HCT116 (cell line): ENCODE measurements at regions not wholly inside any gene's neighbourhood (a gene's known extent, or its start where the extent isn't known, plus 50 kb on each side); places are given as distances from the start of the nearest gene placed in this dataset.

Experiments
- ATAC-seq: fragments of 200-7000 bp; cut with Tn5 transposase; 2 replicates; pipeline ENCODE4 v1.9.1; 2020; ENCODE audit warnings: mild to moderate bottlenecking, moderate library complexity
- BruUV-seq: library from RNA; stranded (reverse); fragments of 400-500 nt; replicated peaks from 2 replicates; lab custom pipeline; 2021; lab: Mats Ljungman, UMichigan
- CTCF ChIA-PET: fragments of 300-600 bp; sonication (Branson Sonifier 250); formaldehyde crosslinking; loops from one replicate; lab custom pipeline; 2021; ENCODE audit warnings: antibody characterized with exemption; lab: Charles Lee
- POLR2A ChIA-PET: fragments of 300-600, 350-600 bp; sonication (Branson Sonifier 250); formaldehyde crosslinking; loops from one replicate; lab custom pipeline; 2021; ENCODE audit warnings: antibody characterized with exemption; lab: Charles Lee
- RAD21 ChIA-PET, 2 experiments: fragments of 300-600 bp; sonication (Branson Sonifier 250); formaldehyde crosslinking; loops; one replicate each; lab custom pipeline; 2023; ENCODE audit warnings: low total read pairs in 2 of 2; ENCODE audit not compliant: uncharacterized antibody in 2 of 2, unreplicated experiment in 2 of 2, low non-redundant PET in 1 of 2; lab: Charles Lee
- DNase-seq: peaks from one replicate; pipeline ENCODE4 v3.0.0-alpha.2; 2010; ENCODE audit warnings: low read depth, low spot score
- H2AFZ ChIP-seq: fragments of 200-600 bp; shearing (Covaris generic), sonication (generic); 2 replicates; pipeline ENCODE4 v1.6.1; 2017; ENCODE audit warnings: low read depth, mixed run types, mixed read lengths, antibody characterized with exemption, low read length; ENCODE audit not compliant: poor library complexity, severe bottlenecking
- H3K27ac ChIP-seq: 2 replicates; pipeline ENCODE4 v1.5.1; 2012; ENCODE audit warnings: low read depth, low read length
- H3K27me3 ChIP-seq: fragments of 200-600 bp; sonication (generic); 2 replicates; pipeline ENCODE4 v1.6.1; 2016; ENCODE audit warnings: mixed run types, low read length, mixed read lengths; ENCODE audit not compliant: insufficient read depth
- H3K36me3 ChIP-seq, 2 experiments: fragments of 200-500 bp in 1 of 2; fragments of 200-600 bp in 1 of 2; sonication (Bioruptor generic) in 1 of 2; sonication (generic) in 1 of 2; 2 replicates each; pipeline versions ENCODE4 v1.5.1 to v1.6.1; 2014 to 2016; ENCODE audit warnings: low read length in 2 of 2, inconsistent platforms in 1 of 2, mixed read lengths in 1 of 2, mixed run types in 1 of 2; ENCODE audit not compliant: insufficient read depth in 2 of 2, control insufficient read depth in 1 of 2
- H3K4me1 ChIP-seq, 2 experiments: fragments of 200-600 bp in 1 of 2; sonication (generic) in 1 of 2; 2 replicates each; pipeline versions ENCODE4 v1.5.1 to v1.6.1; 2012 to 2017; ENCODE audit warnings: low read length in 2 of 2, inconsistent platforms in 1 of 2, mild to moderate bottlenecking in 1 of 2, mixed read lengths in 1 of 2, mixed run types in 1 of 2, moderate library complexity in 1 of 2; ENCODE audit not compliant: insufficient read depth in 2 of 2, control insufficient read depth in 1 of 2
- H3K4me2 ChIP-seq: fragments of 200-600 bp; sonication (generic); 2 replicates; pipeline ENCODE4 v1.6.1; 2017; ENCODE audit warnings: mixed run types, low read length, mixed read lengths
- H3K4me3 ChIP-seq, 2 experiments: fragments of 200-600 bp in 1 of 2; sonication (generic) in 1 of 2; replicated peaks in 1 of 2; 2 replicates each; pipeline ENCODE4 v1.5.1; 2011 to 2016; ENCODE audit warnings: low read length in 2 of 2, control low read depth in 1 of 2, low read depth in 1 of 2, mild to moderate bottlenecking in 1 of 2, mixed read lengths in 1 of 2, mixed run types in 1 of 2
- H3K79me2 ChIP-seq: fragments of 200-600 bp; sonication (generic); 2 replicates; pipeline ENCODE4 v1.6.1; 2017; ENCODE audit warnings: mild to moderate bottlenecking, mixed run types, low read length, moderate library complexity, mixed read lengths; ENCODE audit not compliant: insufficient read depth
- H3K9ac ChIP-seq: fragments of 200-600 bp; sonication (generic); 2 replicates; pipeline ENCODE4 v1.6.1; 2016; ENCODE audit warnings: low read length, mixed read lengths
- H3K9me2 ChIP-seq: fragments of 200-600 bp; sonication (generic), shearing (Covaris generic); 2 replicates; pipeline ENCODE4 v1.6.1; 2017; ENCODE audit warnings: mixed run types, mild to moderate bottlenecking, moderate library complexity; ENCODE audit not compliant: insufficient read depth
- H3K9me3 ChIP-seq, 2 experiments: fragments of 200-500 bp in 1 of 2; fragments of 200-600 bp in 1 of 2; sonication (Bioruptor generic) in 1 of 2; sonication (generic) in 1 of 2; 2 replicates each; pipeline ENCODE4 v1.6.1; 2014 to 2017; ENCODE audit warnings: low read length in 2 of 2, mixed read lengths in 2 of 2, inconsistent platforms in 1 of 2, low read depth in 1 of 2, mild to moderate bottlenecking in 1 of 2, mixed run types in 1 of 2, moderate library complexity in 1 of 2; ENCODE audit not compliant: control insufficient read depth in 1 of 2, insufficient read depth in 1 of 2
- H4K20me1 ChIP-seq: fragments of 200-600 bp; sonication (generic), shearing (Covaris generic); 2 replicates; pipeline ENCODE4 v1.6.1; 2017; ENCODE audit warnings: mixed run types, mild to moderate bottlenecking, moderate library complexity; ENCODE audit not compliant: insufficient read depth
- ATF3 ChIP-seq: IDR thresholded peaks from 2 replicates; pipeline ENCODE4 v1.6.1; 2012
- CBX3 ChIP-seq: IDR thresholded peaks from 2 replicates; pipeline ENCODE4 v1.6.1; 2012; ENCODE audit warnings: low read depth
- CEBPB ChIP-seq: IDR thresholded peaks from 2 replicates; pipeline ENCODE4 v1.6.1; 2012; ENCODE audit warnings: low read depth
- ELF1 ChIP-seq: IDR thresholded peaks from 2 replicates; pipeline ENCODE4 v1.6.1; 2012; ENCODE audit warnings: low read depth, borderline replicate concordance
- EZH2 ChIP-seq: fragments of 200-600 bp; sonication (generic); IDR thresholded peaks from 2 replicates; pipeline ENCODE4 v1.6.1; 2017; ENCODE audit warnings: antibody characterized with exemption, mixed run types
- JUND ChIP-seq: IDR thresholded peaks from 2 replicates; pipeline ENCODE4 v1.6.1; 2012
- POLR2AphosphoS5 ChIP-seq: IDR thresholded peaks from 2 replicates; pipeline ENCODE4 v1.6.1; 2011; ENCODE audit warnings: mild to moderate bottlenecking, low read depth, low read length, moderate library complexity
- SP1 ChIP-seq: IDR thresholded peaks from 2 replicates; pipeline ENCODE4 v1.6.1; 2012; ENCODE audit warnings: low read depth
- SRF ChIP-seq: IDR thresholded peaks from 2 replicates; pipeline ENCODE4 v1.6.1; 2012; ENCODE audit warnings: low read depth
- TCF7L2 ChIP-seq: IDR thresholded peaks from 2 replicates; pipeline ENCODE4 v1.7.0; 2011; ENCODE audit warnings: borderline replicate concordance, inconsistent platforms; ENCODE audit not compliant: insufficient read depth, insufficient read length; ENCODE audit errors: extremely low read depth
- YY1 ChIP-seq: IDR thresholded peaks from 2 replicates; pipeline ENCODE4 v1.6.1; 2011; ENCODE audit warnings: low read length, low read depth, moderate library complexity, mild to moderate bottlenecking; ENCODE audit not compliant: insufficient replicate concordance; ENCODE audit errors: extremely low read depth
- ZBTB33 ChIP-seq: IDR thresholded peaks from 2 replicates; pipeline ENCODE4 v1.6.1; 2011; ENCODE audit warnings: mild to moderate bottlenecking, low read length, moderate library complexity; ENCODE audit not compliant: insufficient replicate concordance; ENCODE audit errors: extremely low read depth
- intact Hi-C: fragments of 100-400 bp; cut with micrococcal nuclease; formaldehyde crosslinking; loops from 2 replicates; pipeline ENCODE4 v1.10.0; 2022

- Histone ChIP-seq H3K27ac (no peak overlapping the region), H2AFZ (no peak overlapping the region), H3K4me2 (no peak overlapping the region), H3K4me1 (no peaks in the 10 kb centered on the region), H4K20me1 (no peaks in the 10 kb centered on the region), H3K36me3 (no peaks in the 10 kb centered on the region), H3K9me2 (no peaks in the 10 kb centered on the region), H3K9ac (no peak overlapping the region), H3K79me2 (no peaks in the 10 kb centered on the region), H3K9me3 (peaks cover 5 to 34% of the 10 kb centered on the region in 2 experiments; a peak in 3 of 4 replicates), H3K4me3 (no peak overlapping the region), H3K27me3 (no peaks in the 10 kb centered on the region)
- BruUV-seq = no TSS peak
- ATAC-seq (no peak), DNase-seq (no peak)
- no peak for TF ChIP-seq YY1
- no peak for TF ChIP-seq EZH2
- no peak for TF ChIP-seq JUND
- no peak for TF ChIP-seq ZBTB33
- ChIA-PET RAD21 (no interaction called here), CTCF (no interaction called here), POLR2A (no interaction called here)
- intact Hi-C loops = no loop called here
These were observed 127.0 kb upstream of the CNTN6 start for GRCh38 chr3:965826-966225.

GRCh38 chr3:966341-966740 lies 126.5 kb upstream of the CNTN6 start:
- H3K4me1 ChIP-seq = no peaks in the 10 kb centered on the region
- H3K4me2 ChIP-seq = no peak overlapping the region
- H3K9me3 ChIP-seq = peaks cover 5 to 34% of the 10 kb centered on the region in 2 experiments; a peak in 3 of 4 replicates
- ChIA-PET RAD21 (no interaction called here), CTCF (no interaction called here), POLR2A (no interaction called here)
- no peaks in the 10 kb centered on the region for H3K9me2 ChIP-seq
- H4K20me1 ChIP-seq = no peaks in the 10 kb centered on the region
- intact Hi-C loops = no loop called here
- H3K9ac ChIP-seq = no peak overlapping the region
- TF ChIP-seq SP1 = no peak
- no peak for TF ChIP-seq CEBPB
- no peak for TF ChIP-seq CBX3
- TF ChIP-seq POLR2AphosphoS5 = no peak
- TF ChIP-seq ATF3 = no peak
- TF ChIP-seq SRF = no peak
- TF ChIP-seq ELF1 = no peak
- no peak for TF ChIP-seq YY1
- TF ChIP-seq TCF7L2 = no peak
- BruUV-seq = no TSS peak
- no peak overlapping the region for H3K27ac ChIP-seq
- H3K79me2 ChIP-seq = no peaks in the 10 kb centered on the region
- no peak overlapping the region for H2AFZ ChIP-seq
- H3K36me3 ChIP-seq = no peaks in the 10 kb centered on the region
- ATAC-seq (no peak), DNase-seq (no peak)
- H3K27me3 ChIP-seq = no peaks in the 10 kb centered on the region
- H3K4me3 ChIP-seq = no peak overlapping the region
